DOHH2 (cell line): ENCODE measurements at regions not wholly inside any gene's neighbourhood (a gene's known extent, or its start where the extent isn't known, plus 50 kb on each side); places are given as distances from the start of the nearest gene placed in this dataset.

Experiments used
- EZH2phosphoT487 ChIP-seq: fragments of 200-600 bp; sonication (generic); IDR thresholded peaks from 2 replicates; pipeline ENCODE4 v1.6.1; 2017; ENCODE audit warnings: borderline replicate concordance, mild to moderate bottlenecking, antibody characterized with exemption, low read length, moderate library complexity, mixed read lengths
- TF ChIP-seq, protein P1 (sequence below): fragments of 200-600 bp; sonication (generic); IDR thresholded peaks from one replicate; pipeline ENCODE4 v1.5.1; 2014; ENCODE audit warnings: antibody characterized with exemption, mild to moderate bottlenecking, low read depth, low read length; ENCODE audit not compliant: poor library complexity, severe bottlenecking

DNA sequence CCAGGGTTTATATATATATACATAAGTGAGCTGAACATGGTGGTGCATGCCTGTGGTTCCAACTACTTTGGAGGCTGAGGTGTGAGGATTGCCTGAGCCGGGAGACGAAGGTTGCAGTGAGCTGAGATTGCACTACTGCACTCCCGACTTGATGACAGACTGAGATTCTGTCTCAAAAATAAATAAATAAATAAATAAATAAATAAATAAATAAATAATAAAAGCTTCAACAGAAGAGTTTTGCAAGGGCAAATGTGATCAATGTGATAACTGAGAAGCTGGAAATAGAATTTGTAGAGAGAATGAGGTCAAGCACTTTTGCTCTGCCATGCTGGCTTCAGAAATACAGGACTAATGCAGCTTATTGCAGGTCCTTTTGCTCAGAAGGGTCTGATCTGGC lies 855.8 kb upstream of the PRMT6 start:
- TF ChIP-seq, protein P1, sequence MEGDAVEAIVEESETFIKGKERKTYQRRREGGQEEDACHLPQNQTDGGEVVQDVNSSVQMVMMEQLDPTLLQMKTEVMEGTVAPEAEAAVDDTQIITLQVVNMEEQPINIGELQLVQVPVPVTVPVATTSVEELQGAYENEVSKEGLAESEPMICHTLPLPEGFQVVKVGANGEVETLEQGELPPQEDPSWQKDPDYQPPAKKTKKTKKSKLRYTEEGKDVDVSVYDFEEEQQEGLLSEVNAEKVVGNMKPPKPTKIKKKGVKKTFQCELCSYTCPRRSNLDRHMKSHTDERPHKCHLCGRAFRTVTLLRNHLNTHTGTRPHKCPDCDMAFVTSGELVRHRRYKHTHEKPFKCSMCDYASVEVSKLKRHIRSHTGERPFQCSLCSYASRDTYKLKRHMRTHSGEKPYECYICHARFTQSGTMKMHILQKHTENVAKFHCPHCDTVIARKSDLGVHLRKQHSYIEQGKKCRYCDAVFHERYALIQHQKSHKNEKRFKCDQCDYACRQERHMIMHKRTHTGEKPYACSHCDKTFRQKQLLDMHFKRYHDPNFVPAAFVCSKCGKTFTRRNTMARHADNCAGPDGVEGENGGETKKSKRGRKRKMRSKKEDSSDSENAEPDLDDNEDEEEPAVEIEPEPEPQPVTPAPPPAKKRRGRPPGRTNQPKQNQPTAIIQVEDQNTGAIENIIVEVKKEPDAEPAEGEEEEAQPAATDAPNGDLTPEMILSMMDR, result no peak
- TF ChIP-seq EZH2phosphoT487, result no peak
